Osteocyte (in vitro differentiated cells): ENCODE measurements at regions not wholly inside any gene's neighbourhood (a gene's known extent, or its start where the extent isn't known, plus 50 kb on each side); places are given as distances from the start of the nearest gene placed in this dataset.

Source experiments
- DNase-seq: peaks from one replicate; pipeline ENCODE4 v3.0.0; 2021; ENCODE audit warnings: mixed read lengths; ENCODE audit not compliant: unreplicated experiment; ENCODE audit errors: extremely low spot score
- H3K27ac Mint-ChIP-seq: one replicate; pipeline ENCODE4 v1.8.0; 2021; ENCODE audit warnings: mild to moderate bottlenecking, mixed read lengths; ENCODE audit not compliant: unreplicated experiment
- H3K27me3 Mint-ChIP-seq: one replicate; pipeline ENCODE4 v1.8.0; 2021; ENCODE audit warnings: mixed read lengths; ENCODE audit not compliant: unreplicated experiment
- H3K36me3 Mint-ChIP-seq: one replicate; pipeline ENCODE4 v1.8.0; 2021; ENCODE audit warnings: mixed read lengths; ENCODE audit not compliant: unreplicated experiment
- H3K4me1 Mint-ChIP-seq: one replicate; pipeline ENCODE4 v1.8.0; 2021; ENCODE audit warnings: mixed read lengths; ENCODE audit not compliant: unreplicated experiment
- H3K4me3 Mint-ChIP-seq: one replicate; pipeline ENCODE4 v1.8.0; 2021; ENCODE audit warnings: mild to moderate bottlenecking, moderate library complexity, mixed read lengths; ENCODE audit not compliant: unreplicated experiment
- H3K9me3 Mint-ChIP-seq: one replicate; pipeline ENCODE4 v1.8.0; 2021; ENCODE audit warnings: mixed read lengths; ENCODE audit not compliant: unreplicated experiment
- TF ChIP-seq, protein P1 (sequence below): fragments of 200-600 bp; sonication (generic); IDR thresholded peaks from 2 replicates; pipeline ENCODE4 v1.5.0; 2021; ENCODE audit warnings: antibody characterized with exemption, mild to moderate bottlenecking, moderate library complexity

DNA sequence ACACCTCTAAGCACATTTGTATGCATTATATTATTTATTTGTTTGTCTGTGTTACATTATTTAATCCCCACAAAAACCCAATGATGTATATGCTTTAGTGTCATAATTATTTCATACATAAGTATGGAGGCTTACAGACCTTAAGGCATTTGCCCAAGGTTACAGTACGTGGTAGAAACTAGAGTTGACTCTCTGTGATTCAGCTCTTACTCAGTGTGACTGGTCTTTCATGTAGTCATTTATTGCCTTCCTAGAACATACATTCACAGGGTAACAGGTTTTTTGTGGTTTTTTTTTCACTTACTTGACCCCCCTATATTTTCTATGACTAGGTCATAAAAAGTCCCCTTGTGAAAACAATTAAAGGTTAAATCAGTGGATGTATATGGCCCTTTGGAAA is 566.8 kb downstream of the TFAP2A start:
- H3K36me3 Mint-ChIP-seq: no peaks in the 10 kb centered on the region
- no peaks in the 10 kb centered on the region for H3K4me1 Mint-ChIP-seq
- no peak overlapping the region for H3K27ac Mint-ChIP-seq
- TF ChIP-seq, protein P1, sequence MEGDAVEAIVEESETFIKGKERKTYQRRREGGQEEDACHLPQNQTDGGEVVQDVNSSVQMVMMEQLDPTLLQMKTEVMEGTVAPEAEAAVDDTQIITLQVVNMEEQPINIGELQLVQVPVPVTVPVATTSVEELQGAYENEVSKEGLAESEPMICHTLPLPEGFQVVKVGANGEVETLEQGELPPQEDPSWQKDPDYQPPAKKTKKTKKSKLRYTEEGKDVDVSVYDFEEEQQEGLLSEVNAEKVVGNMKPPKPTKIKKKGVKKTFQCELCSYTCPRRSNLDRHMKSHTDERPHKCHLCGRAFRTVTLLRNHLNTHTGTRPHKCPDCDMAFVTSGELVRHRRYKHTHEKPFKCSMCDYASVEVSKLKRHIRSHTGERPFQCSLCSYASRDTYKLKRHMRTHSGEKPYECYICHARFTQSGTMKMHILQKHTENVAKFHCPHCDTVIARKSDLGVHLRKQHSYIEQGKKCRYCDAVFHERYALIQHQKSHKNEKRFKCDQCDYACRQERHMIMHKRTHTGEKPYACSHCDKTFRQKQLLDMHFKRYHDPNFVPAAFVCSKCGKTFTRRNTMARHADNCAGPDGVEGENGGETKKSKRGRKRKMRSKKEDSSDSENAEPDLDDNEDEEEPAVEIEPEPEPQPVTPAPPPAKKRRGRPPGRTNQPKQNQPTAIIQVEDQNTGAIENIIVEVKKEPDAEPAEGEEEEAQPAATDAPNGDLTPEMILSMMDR: no peak
- no peak for DNase-seq
- H3K9me3 Mint-ChIP-seq: peaks cover 22% of the 10 kb centered on the region
- no peak overlapping the region for H3K4me3 Mint-ChIP-seq
- H3K27me3 Mint-ChIP-seq: no peaks in the 10 kb centered on the region

GRCh38 chr6:9841886-9842725 is 572.8 kb downstream of the TFAP2A start:
- no peak overlapping the region for H3K27ac Mint-ChIP-seq
- H3K4me1 Mint-ChIP-seq: no peaks in the 10 kb centered on the region
- TF ChIP-seq, protein P1: no peak
- no peaks in the 10 kb centered on the region for H3K27me3 Mint-ChIP-seq
- no peaks in the 10 kb centered on the region for H3K36me3 Mint-ChIP-seq
- DNase-seq: no peak
- H3K4me3 Mint-ChIP-seq: no peak overlapping the region
- H3K9me3 Mint-ChIP-seq: peaks cover 2% of the 10 kb centered on the region

DNA sequence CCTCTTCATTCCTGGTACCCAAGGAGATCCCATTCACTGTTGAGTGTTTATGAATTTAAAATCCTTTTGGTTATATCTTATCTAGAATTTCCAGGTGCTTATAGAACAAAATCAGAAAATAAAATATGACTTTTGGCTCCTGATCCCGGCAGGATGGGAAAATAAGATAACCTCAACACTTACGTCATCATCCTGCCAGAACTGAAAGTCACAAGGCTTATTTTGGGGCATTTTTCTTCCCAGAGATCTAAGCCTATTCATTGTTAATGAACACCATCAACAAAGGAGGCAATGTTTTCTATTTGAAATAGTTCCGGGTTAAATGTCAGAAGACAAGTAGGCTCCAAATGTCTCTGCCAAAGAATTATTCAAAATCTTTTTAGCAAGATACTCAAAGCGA is 580.6 kb downstream of the TFAP2A start:
- Mint-ChIP-seq H3K4me1 (no peaks in the 10 kb centered on the region), H3K27me3 (no peaks in the 10 kb centered on the region), H3K36me3 (no peaks in the 10 kb centered on the region), H3K9me3 (peaks cover 4% of the 10 kb centered on the region), H3K4me3 (no peak overlapping the region), H3K27ac (no peak overlapping the region)
- no peak for DNase-seq
- TF ChIP-seq, protein P1: no peak

DNA sequence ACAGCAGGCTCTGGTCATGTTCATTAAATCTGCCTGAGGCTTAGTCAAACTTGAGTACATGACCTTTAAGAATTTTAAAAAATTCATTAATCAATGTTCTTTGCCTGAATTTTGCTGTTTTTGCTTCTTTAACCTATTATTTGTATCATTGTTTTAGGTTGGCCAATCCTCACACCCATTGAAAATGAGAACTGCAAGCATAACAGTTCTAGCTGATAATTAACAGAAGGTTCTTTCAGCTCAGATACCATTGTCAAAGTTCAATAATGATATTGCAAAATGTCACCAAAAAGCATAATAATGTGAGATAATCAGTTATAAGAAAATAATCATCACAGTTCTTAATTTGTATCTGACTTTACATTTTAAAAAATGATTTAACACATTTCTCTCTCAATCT is 583.1 kb downstream of the TFAP2A start:
- no peak overlapping the region for H3K4me3 Mint-ChIP-seq
- DNase-seq: no peak
- no peaks in the 10 kb centered on the region for H3K36me3 Mint-ChIP-seq
- H3K4me1 Mint-ChIP-seq: no peaks in the 10 kb centered on the region
- peaks cover 4% of the 10 kb centered on the region for H3K9me3 Mint-ChIP-seq
- H3K27me3 Mint-ChIP-seq: no peaks in the 10 kb centered on the region
- H3K27ac Mint-ChIP-seq: no peak overlapping the region
- TF ChIP-seq, protein P1: no peak

DNA sequence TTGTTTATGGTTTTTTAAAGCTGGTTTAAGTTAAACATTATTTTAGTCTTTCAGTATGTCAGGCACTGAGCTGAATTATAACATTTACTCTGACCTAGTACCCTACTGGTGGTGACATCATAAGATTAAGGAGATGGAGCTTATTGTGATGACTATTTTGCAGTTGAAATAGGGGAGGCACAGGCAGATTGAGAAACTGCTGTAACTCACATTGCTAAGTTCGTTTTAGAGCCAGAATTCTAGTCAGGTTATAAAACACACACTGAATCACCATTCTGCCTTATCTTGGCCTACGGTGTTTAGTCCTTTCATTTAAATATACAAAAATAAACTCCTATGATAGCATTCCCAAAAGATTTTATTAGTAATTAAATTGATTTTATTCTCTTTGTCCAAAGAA is 584.1 kb downstream of the TFAP2A start:
- peaks cover 4% of the 10 kb centered on the region for H3K9me3 Mint-ChIP-seq
- no peaks in the 10 kb centered on the region for H3K36me3 Mint-ChIP-seq
- no peak overlapping the region for H3K4me3 Mint-ChIP-seq
- H3K27me3 Mint-ChIP-seq: no peaks in the 10 kb centered on the region
- TF ChIP-seq, protein P1: no peak
- no peaks in the 10 kb centered on the region for H3K4me1 Mint-ChIP-seq
- no peak for DNase-seq
- H3K27ac Mint-ChIP-seq: no peak overlapping the region
